H1 (cell line): ENCODE measurements at regions not wholly inside any gene's neighbourhood (a gene's known extent, or its start where the extent isn't known, plus 50 kb on each side); places are given as distances from the start of the nearest gene placed in this dataset.
"Not testable (repeated sequence)": the region's sequence is repeated elsewhere in the genome, so short reads cannot be mapped to it uniquely, and the experiment has no call there.

Source experiments
- CTCF ChIA-PET: fragments of 300-600 bp; sonication (Branson Sonifier 250); formaldehyde crosslinking; loops from one replicate; lab custom pipeline; 2021; ENCODE audit not compliant: partially characterized antibody; lab: Charles Lee
- POLR2A ChIA-PET: fragments of 300-600 bp; sonication (Branson Sonifier 250); formaldehyde crosslinking; loops from one replicate; lab custom pipeline; 2021; ENCODE audit warnings: inconsistent platforms; ENCODE audit not compliant: partially characterized antibody; lab: Charles Lee
- DNase-seq, 2 experiments: peaks; one replicate each; pipeline versions ENCODE4 v3.0.0 to v3.0.0-alpha.2; 2010 to 2022; ENCODE audit warnings: low spot score in 2 of 2, low read depth in 1 of 2, mixed read lengths in 1 of 2
- FAIRE-seq: peaks from 2 replicates; lab custom pipeline; 2011; peaks lifted over from hg19 to GRCh38; lab: Jason Lieb, UNC
- H2AFZ ChIP-seq: 2 replicates; pipeline ENCODE4 v1.8.1; 2012; ENCODE audit warnings: low read length, inconsistent platforms
- H2AK5ac ChIP-seq: 2 replicates; pipeline ENCODE4 v1.6.1; 2013; ENCODE audit warnings: low read depth, low read length
- H2BK120ac ChIP-seq: replicated peaks from 2 replicates; pipeline ENCODE3; 2013; ENCODE audit warnings: low read depth, low read length, inconsistent platforms
- H2BK12ac ChIP-seq: 2 replicates; pipeline ENCODE4 v1.6.1; 2013; ENCODE audit warnings: low read depth, low read length
- H2BK15ac ChIP-seq: 2 replicates; pipeline ENCODE4 v1.6.1; 2013; ENCODE audit warnings: low read length
- H2BK20ac ChIP-seq: 2 replicates; pipeline ENCODE4 v1.6.1; 2013; ENCODE audit warnings: low read length
- H2BK5ac ChIP-seq: 2 replicates; pipeline ENCODE4 v1.6.1; 2013; ENCODE audit warnings: low read depth, low read length
- H3K14ac ChIP-seq: 2 replicates; pipeline ENCODE4 v1.6.1; 2013; ENCODE audit warnings: inconsistent platforms; ENCODE audit not compliant: insufficient read length
- H3K18ac ChIP-seq: 2 replicates; pipeline ENCODE4 v1.6.1; 2013; ENCODE audit warnings: low read length; ENCODE audit errors: extremely low read depth
- H3K23ac ChIP-seq: 2 replicates; pipeline ENCODE4 v1.6.1; 2013; ENCODE audit warnings: inconsistent platforms; ENCODE audit not compliant: insufficient read length
- H3K23me2 ChIP-seq: 2 replicates; pipeline ENCODE4 v1.6.1; 2013; ENCODE audit warnings: low read depth, low read length
- H3K27ac ChIP-seq: 2 replicates; pipeline ENCODE4 v1.6.1; 2011; ENCODE audit warnings: low read depth, low read length, inconsistent platforms
- H3K27me3 ChIP-seq, 4 experiments: replicated peaks in 1 of 4; 1 replicate in 1 of 4; 2 replicates in 3 of 4; pipeline versions ENCODE4 v1.6.1 to v1.8.1; 2011 to 2013; ENCODE audit warnings: low read length in 3 of 4, mild to moderate bottlenecking in 3 of 4, inconsistent platforms in 2 of 4, mixed read lengths in 2 of 4, moderate library complexity in 1 of 4; ENCODE audit not compliant: control insufficient read depth in 3 of 4, insufficient read depth in 3 of 4; ENCODE audit errors: extremely low read depth in 1 of 4
- H3K36me3 ChIP-seq, 4 experiments: 2 replicates each; pipeline versions ENCODE4 v1.6.1 to v1.8.1; 2011 to 2013; ENCODE audit warnings: mild to moderate bottlenecking in 4 of 4, low read length in 3 of 4, moderate library complexity in 2 of 4, control low read depth in 1 of 4, inconsistent platforms in 1 of 4; ENCODE audit not compliant: insufficient read depth in 4 of 4, control insufficient read depth in 2 of 4
- H3K4ac ChIP-seq: replicated peaks from 2 replicates; pipeline ENCODE3; 2013; ENCODE audit warnings: low read length, low read depth, mixed read lengths, inconsistent platforms; ENCODE audit not compliant: insufficient read length
- H3K4me1 ChIP-seq, 4 experiments: replicated peaks in 1 of 4; 1 replicate in 1 of 4; 2 replicates in 3 of 4; pipeline versions ENCODE4 v1.6.1 to v1.8.1; 2011 to 2013; ENCODE audit warnings: low read length in 3 of 4, inconsistent platforms in 2 of 4, mixed read lengths in 1 of 4; ENCODE audit not compliant: insufficient read depth in 4 of 4, control insufficient read depth in 3 of 4
- H3K4me2 ChIP-seq, 2 experiments: 2 replicates each; pipeline versions ENCODE4 v1.6.1 to v1.8.1; 2011 to 2013; ENCODE audit warnings: low read depth in 2 of 2, low read length in 2 of 2, control low read depth in 1 of 2, inconsistent platforms in 1 of 2, mild to moderate bottlenecking in 1 of 2; ENCODE audit not compliant: insufficient read depth in 1 of 2
- H3K4me3 ChIP-seq, 4 experiments: fragments of 200-600, 300-600 bp in 1 of 4; sonication (generic), shearing (Covaris generic), sonication (Bioruptor Twin) in 1 of 4; 2 replicates each; pipeline versions ENCODE4 v1.5.1 to v1.8.1; 2011 to 2016; ENCODE audit warnings: low read length in 4 of 4, low read depth in 3 of 4, control low read depth in 2 of 4, inconsistent platforms in 2 of 4, mild to moderate bottlenecking in 2 of 4, mixed read lengths in 1 of 4, moderate library complexity in 1 of 4; ENCODE audit not compliant: insufficient read depth in 2 of 4; ENCODE audit errors: extremely low read depth in 1 of 4
- H3K56ac ChIP-seq: replicated peaks from 2 replicates; pipeline ENCODE3; 2013; ENCODE audit warnings: low read depth, mild to moderate bottlenecking, mixed read lengths, low read length, inconsistent platforms; ENCODE audit not compliant: insufficient read length
- H3K79me1 ChIP-seq: 2 replicates; pipeline ENCODE4 v1.6.1; 2013; ENCODE audit warnings: low read depth, low read length, control low read depth
- H3K79me2 ChIP-seq, 2 experiments: 2 replicates each; pipeline versions ENCODE4 v1.6.1 to v1.8.1; 2012 to 2013; ENCODE audit warnings: low read length in 2 of 2, mild to moderate bottlenecking in 2 of 2, inconsistent platforms in 1 of 2; ENCODE audit not compliant: insufficient read depth in 2 of 2, control insufficient read depth in 1 of 2
- H3K9ac ChIP-seq, 4 experiments: replicated peaks in 1 of 4; 1 replicate in 1 of 4; 2 replicates in 3 of 4; pipeline versions ENCODE4 v1.6.1 to v1.8.1; 2011 to 2013; ENCODE audit warnings: low read depth in 3 of 4, low read length in 3 of 4, control low read depth in 2 of 4, mild to moderate bottlenecking in 2 of 4, moderate library complexity in 2 of 4, inconsistent platforms in 1 of 4; ENCODE audit errors: extremely low read depth in 1 of 4
- H3K9me3 ChIP-seq, 2 experiments: 2 replicates each; pipeline versions ENCODE4 v1.6.1 to v1.8.1; 2012 to 2013; ENCODE audit warnings: mild to moderate bottlenecking in 2 of 2, moderate library complexity in 2 of 2, control low read depth in 1 of 2, inconsistent platforms in 1 of 2, low read depth in 1 of 2, low read length in 1 of 2, mixed read lengths in 1 of 2; ENCODE audit not compliant: insufficient read depth in 2 of 2
- H4K20me1 ChIP-seq, 2 experiments: replicated peaks in 1 of 2; 2 replicates each; pipeline versions ENCODE3 to v1.8.1; 2011 to 2013; ENCODE audit warnings: inconsistent platforms in 2 of 2, low read length in 2 of 2, mild to moderate bottlenecking in 1 of 2; ENCODE audit not compliant: insufficient read depth in 2 of 2, control insufficient read depth in 1 of 2
- H4K5ac ChIP-seq: 2 replicates; pipeline ENCODE4 v1.6.1; 2013; ENCODE audit warnings: low read length, low read depth, mixed read lengths, inconsistent platforms; ENCODE audit not compliant: insufficient read length
- H4K8ac ChIP-seq: 2 replicates; pipeline ENCODE4 v1.8.0; 2013; ENCODE audit warnings: mild to moderate bottlenecking, moderate library complexity, low read length, inconsistent platforms; ENCODE audit not compliant: insufficient read depth; ENCODE audit errors: extremely low read depth
- H4K91ac ChIP-seq: replicated peaks from 2 replicates; pipeline ENCODE3; 2013; ENCODE audit warnings: low read length, mixed read lengths, inconsistent platforms; ENCODE audit not compliant: insufficient read length
- WGBS, 2 experiments: shearing (Covaris generic) in 1 of 2; methylation state at CpG; one replicate each; pipeline versions ENCODE4 v1.1.6 to v1.1.7; 2013 to 2015; ENCODE audit warnings: low lambda C conversion rate in 2 of 2, mixed read lengths in 2 of 2, inconsistent platforms in 1 of 2, low coverage in 1 of 2, missing lambda C conversion rate in 1 of 2; ENCODE audit not compliant: insufficient replicate concordance in 2 of 2, insufficient coverage in 1 of 2, insufficient read length in 1 of 2; ENCODE audit errors: extremely low coverage in 1 of 2, missing lambda C conversion rate in 1 of 2; 5-methylcytosine and 5-hydroxymethylcytosine counted together

- WGBS, 2 experiments = 88% methylated on average over 9 of the region's 12 CpGs; no CpG with 5 or more reads in 1 of the 2 experiments
- H3K4ac ChIP-seq, H3K9ac ChIP-seq, H3K27me3 ChIP-seq, H2BK20ac ChIP-seq, H2BK120ac ChIP-seq, H3K56ac ChIP-seq, H3K27ac ChIP-seq, H3K14ac ChIP-seq, H3K9me3 ChIP-seq, H2AFZ ChIP-seq, H2AK5ac ChIP-seq, H3K4me3 ChIP-seq, CTCF ChIA-PET, H3K23ac ChIP-seq, H3K18ac ChIP-seq, DNase-seq, H2BK12ac ChIP-seq, POLR2A ChIA-PET, H3K4me2 ChIP-seq, H3K79me2 ChIP-seq, H4K8ac ChIP-seq, H3K23me2 ChIP-seq, H4K20me1 ChIP-seq, H2BK5ac ChIP-seq, H4K5ac ChIP-seq, FAIRE-seq, H3K4me1 ChIP-seq, H3K79me1 ChIP-seq, H4K91ac ChIP-seq, H3K36me3 ChIP-seq, H2BK15ac ChIP-seq: not testable (repeated sequence)
Observed at GRCh38 chr11:98330306-98330705, 690.4 kb upstream of the CNTN5 start.
